Stomach (tissue), 4 donors: ENCODE measurements at regions not wholly inside any gene's neighbourhood (a gene's known extent, or its start where the extent isn't known, plus 50 kb on each side); places are given as distances from the start of the nearest gene placed in this dataset.

Source experiments
- EP300 ChIP-seq: sonication (generic); formaldehyde crosslinking; IDR thresholded peaks from one replicate; pipeline ENCODE4 v1.6.1; 2017; ENCODE audit warnings: antibody characterized with exemption
- POLR2A ChIP-seq, 4 donors: fragments of 450-650 bp; IDR thresholded peaks; one replicate each; pipeline ENCODE4 v1.6.1; 2016; ENCODE audit warnings: antibody characterized with exemption in 4 of 4, control low read depth in 2 of 4, mild to moderate bottlenecking in 1 of 4, moderate library complexity in 1 of 4
- POLR2AphosphoS5 ChIP-seq, 3 donors: sonication (generic); formaldehyde crosslinking; IDR thresholded peaks; one replicate each; pipeline ENCODE4 v1.6.1; 2016; ENCODE audit warnings: antibody characterized with exemption in 3 of 3
- TF ChIP-seq, protein P1 (sequence below), 7 experiments: fragments of 450-650 bp in 4 of 7; fragments of 200-600 bp in 3 of 7; sonication (generic) in 3 of 7; IDR thresholded peaks; one replicate each; pipeline ENCODE4 v1.5.1; 2016 to 2019; ENCODE audit warnings: antibody characterized with exemption in 7 of 7, control low read depth in 2 of 7, mild to moderate bottlenecking in 1 of 7

DNA sequence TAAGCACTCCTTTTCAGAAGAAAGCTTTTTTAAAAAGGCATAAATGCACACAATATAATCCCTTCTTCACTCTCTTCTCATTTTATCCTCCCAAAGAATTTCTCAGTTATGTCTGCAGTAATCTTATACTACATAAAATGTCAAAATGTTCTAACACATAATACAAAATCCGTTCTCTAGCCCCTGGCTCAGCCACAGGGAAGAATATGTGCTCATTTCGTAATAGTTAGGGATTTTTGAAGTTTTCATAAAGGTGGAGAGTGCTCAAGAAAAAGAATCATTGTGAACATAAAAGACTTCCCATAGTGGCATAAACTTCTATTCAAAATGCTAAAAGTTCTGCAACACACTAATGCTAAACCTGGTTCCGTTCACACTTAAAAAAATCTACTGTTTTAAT lies 1410.7 kb upstream of the C9orf72 start:
- TF ChIP-seq, protein P1, sequence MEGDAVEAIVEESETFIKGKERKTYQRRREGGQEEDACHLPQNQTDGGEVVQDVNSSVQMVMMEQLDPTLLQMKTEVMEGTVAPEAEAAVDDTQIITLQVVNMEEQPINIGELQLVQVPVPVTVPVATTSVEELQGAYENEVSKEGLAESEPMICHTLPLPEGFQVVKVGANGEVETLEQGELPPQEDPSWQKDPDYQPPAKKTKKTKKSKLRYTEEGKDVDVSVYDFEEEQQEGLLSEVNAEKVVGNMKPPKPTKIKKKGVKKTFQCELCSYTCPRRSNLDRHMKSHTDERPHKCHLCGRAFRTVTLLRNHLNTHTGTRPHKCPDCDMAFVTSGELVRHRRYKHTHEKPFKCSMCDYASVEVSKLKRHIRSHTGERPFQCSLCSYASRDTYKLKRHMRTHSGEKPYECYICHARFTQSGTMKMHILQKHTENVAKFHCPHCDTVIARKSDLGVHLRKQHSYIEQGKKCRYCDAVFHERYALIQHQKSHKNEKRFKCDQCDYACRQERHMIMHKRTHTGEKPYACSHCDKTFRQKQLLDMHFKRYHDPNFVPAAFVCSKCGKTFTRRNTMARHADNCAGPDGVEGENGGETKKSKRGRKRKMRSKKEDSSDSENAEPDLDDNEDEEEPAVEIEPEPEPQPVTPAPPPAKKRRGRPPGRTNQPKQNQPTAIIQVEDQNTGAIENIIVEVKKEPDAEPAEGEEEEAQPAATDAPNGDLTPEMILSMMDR (IDR thresholded peaks at IDR 0.05), result no peak
- TF ChIP-seq POLR2A (IDR thresholded peaks at IDR 0.05), result no peak
- TF ChIP-seq POLR2AphosphoS5 (IDR thresholded peaks at IDR 0.05), result no peak
- no peak for TF ChIP-seq EP300
